RPMI7951 (cell line): ENCODE measurements at regions not wholly inside any gene's neighbourhood (a gene's known extent, or its start where the extent isn't known, plus 50 kb on each side); places are given as distances from the start of the nearest gene placed in this dataset.
"Not testable (repeated sequence)": the region's sequence is repeated elsewhere in the genome, so short reads cannot be mapped to it uniquely, and the experiment has no call there.

ENCODE experiments used
- DNase-seq: peaks from one replicate; pipeline ENCODE4 v3.0.0-alpha.2; 2012; ENCODE audit warnings: low read depth

DNA sequence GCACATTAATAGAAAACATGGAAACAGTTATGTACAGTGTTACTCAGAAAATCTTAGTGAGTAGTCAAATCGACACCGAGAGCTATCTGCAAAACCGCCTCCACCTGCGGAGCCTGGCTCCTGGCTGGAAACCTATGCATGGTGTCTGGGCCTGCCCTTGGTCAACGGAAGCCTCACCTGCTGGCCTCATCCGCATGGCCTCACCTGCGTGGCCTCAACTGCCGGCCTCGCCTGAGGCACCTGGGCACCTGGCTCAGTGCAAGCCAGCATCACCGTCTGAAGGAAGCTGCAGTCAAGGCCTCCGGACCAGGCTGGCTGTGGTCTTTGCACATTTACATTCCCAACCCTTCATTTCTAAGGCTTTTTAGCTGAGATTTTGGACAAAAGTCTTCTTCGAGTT is 352.1 kb downstream of the POM121L12 start:
- DNase-seq = no peak

GRCh38 chr7:53397911-53398310 is 362.5 kb downstream of the POM121L12 start:
- DNase-seq = no peak

DNA sequence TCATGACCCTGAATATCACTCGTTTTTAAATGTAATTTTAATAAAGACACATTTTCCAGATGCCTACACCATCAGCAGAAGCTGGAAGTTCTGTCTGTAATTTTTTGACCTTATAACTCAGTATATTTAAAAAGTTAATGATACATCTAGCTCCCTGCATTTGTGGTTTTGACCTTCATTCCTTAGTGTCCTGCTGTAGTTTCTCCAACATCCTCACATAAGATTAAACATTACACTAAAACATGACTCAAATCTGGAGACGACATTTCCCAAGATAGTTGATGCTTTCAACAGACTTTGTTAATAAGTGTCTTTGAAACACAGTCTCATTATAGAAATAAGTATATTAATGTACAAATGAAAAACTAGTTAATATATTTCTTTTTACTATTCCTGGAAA is 363.1 kb downstream of the POM121L12 start:
- no peak for DNase-seq

DNA sequence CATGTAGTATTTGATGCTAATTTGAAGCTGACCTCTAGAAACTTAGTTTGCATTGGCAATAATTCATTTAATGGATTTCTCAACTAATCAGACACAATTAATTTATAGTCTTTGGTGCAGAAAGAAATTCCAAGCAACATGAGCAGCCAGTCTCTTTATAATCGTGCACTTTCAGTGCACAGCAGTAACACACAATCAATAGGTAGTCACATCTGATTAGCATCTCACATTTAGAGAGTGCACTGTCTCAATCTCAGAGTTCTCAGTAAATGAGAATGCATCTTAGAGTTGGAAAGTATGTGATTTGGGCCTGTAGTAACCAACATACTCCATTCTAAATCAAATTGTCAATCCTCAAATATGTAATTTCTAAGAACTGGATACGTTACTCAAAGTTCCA is 377.6 kb downstream of the POM121L12 start:
- no peak for DNase-seq

GRCh38 chr7:53415816-53416215 is 380.4 kb downstream of the POM121L12 start:
- DNase-seq = no peak

DNA sequence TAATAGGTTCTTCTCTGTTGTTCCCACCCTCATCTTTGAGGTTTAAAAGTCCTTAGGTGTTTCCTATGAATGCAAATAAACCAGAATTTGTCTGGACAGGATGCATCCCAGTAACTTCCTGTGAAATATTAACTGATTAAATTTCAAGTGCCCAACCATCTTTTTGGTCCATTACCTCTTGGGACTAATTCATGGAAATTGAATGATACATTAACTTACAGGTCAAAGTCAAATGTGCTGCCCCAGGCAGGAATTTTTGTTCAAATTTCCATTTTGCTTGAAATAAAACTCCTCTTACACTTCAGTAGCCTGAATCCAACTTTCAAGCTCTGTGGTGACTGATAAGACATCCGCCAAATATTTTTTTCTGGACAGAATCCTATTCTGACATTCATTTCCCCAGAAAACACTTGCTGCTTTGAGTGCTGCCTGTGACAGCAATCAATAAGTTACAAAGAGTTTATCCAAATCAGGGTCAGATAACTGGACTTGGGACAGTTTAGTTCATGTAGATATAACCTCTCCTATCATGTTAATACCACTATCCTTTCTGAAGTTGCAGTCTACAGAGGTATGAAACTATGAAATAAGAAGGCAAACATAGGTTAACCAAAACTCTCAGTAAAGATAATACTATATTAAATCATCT is 383.5 kb downstream of the POM121L12 start:
- DNase-seq = no peak

DNA sequence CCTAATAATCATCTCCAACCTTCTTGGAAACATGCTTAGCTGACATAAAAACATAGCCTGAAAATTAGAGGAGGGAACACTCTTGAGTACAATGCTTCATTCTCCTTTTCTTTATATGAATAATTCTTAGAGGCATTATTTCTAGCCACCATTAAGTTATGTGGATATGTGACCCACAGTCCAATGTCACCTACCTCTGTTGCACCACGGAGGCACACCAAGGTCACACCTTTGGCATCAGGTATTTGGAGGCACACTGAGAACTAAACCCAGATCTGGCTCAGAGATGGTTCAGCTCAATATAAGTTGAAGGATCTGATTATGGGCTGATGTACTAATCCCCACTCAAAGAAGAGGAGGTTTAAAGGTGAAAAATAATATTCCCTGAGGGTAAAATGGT is 385.1 kb downstream of the POM121L12 start:
- DNase-seq = no peak

DNA sequence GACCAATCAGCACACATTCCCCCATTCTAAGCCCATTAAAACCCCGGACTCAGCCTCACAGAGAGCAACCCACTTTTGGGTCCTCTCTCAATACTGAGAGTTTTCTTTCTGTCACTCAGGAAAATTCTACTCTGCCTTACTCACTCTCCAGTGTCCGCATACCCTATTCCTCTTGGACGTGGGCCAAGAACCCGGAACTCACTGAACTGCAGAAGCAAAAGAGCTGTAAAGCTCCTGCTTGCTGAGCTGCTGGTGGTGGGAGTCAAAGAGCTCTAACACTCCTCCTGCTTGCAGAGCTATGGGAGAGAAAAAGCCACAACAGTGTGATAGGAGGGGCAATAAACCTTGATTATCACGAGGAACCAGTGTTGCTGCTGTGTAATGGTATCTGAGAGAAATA is 386.9 kb downstream of the POM121L12 start:
- no peak for DNase-seq

DNA sequence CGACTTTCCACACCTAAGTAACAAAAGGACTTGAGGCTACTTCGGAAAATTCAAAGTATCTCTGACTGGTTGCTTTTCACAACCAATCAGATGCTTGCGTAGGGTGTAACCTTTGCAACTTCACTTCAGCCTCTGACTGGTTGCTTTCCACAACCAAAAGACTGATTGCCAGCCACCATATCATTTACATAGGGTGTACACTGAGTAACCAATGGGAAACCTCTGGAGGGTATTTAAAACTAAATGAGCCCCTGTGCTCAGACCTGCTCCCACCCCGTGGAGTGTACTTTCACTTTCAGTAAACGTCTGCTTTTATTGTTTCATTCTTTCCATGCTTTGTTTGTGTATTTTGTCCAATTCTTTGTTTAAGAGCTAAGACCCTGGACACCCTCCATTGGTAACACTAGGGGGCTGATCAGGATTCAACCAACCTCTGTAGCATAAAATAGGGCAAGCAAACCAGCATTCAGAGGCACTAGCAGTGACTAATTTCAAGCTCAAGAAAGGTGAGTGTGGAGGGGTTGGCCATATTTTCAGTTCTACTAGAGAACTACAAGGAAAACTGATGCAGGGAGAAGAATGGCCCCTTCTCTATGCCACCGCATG is 390.8 kb downstream of the POM121L12 start:
- DNase-seq = peak; percentile 11

- DNase-seq = no peak
These were observed 392.6 kb downstream of the POM121L12 start for GRCh38 chr7:53428045-53428444.

- DNase-seq = no peak
These were observed 396.5 kb downstream of the POM121L12 start for GRCh38 chr7:53431901-53432300.

- DNase-seq = no peak
These were observed 401.9 kb downstream of the POM121L12 start for GRCh38 chr7:53437336-53437735.

DNA sequence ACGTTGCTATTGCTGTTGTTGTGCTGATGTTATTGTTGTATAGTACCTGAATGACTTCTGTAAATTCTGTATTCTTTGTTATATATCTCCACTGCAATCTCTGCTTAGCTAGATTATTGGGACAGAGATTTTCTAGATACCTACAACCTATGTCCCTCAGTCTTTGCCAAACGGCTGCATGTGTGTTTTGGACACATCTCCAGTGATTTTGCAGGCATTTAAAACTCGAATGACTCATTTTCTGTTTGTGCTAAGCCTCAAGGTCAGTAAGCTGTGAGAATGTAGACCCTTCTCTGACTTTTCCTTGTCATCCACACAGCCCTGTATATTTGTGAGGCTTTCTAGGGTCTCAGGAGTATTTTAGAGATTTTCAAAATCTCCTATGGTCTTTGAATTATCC is 410.7 kb downstream of the POM121L12 start:
- no peak for DNase-seq

- DNase-seq = no peak
These were observed 423.2 kb downstream of the POM121L12 start for GRCh38 chr7:53458636-53459035.

GRCh38 chr7:53466371-53466770 is 430.9 kb downstream of the POM121L12 start:
- no peak for DNase-seq

DNA sequence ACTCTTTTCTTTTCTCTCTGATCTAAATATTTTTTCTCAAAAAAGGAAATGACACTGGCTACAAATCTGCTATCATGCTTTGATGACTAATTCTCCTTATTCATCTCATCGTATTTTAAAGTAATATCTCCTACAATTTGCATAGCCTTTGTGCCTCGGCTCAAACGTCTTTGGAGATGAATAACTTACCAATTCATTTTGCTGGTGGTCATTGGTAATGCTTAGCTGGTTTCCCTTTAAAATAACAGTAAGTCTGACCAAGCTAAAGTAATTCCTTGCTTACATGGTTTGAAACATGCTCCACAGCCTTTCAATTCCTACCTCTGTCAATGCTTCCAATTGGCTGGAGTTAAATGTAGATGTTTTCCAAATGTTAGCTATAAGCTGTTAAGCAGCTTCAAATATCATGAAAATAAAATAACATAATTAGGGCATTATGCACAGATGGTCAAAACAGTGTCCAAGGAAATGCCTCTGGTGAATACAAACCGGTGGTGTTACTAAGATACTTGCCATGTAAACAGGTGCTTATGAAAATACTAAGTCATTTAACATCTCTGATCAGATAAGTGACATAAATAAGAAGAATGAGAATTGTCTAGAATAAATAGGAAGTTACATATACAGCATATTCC is 435.0 kb downstream of the POM121L12 start:
- no peak for DNase-seq

DNA sequence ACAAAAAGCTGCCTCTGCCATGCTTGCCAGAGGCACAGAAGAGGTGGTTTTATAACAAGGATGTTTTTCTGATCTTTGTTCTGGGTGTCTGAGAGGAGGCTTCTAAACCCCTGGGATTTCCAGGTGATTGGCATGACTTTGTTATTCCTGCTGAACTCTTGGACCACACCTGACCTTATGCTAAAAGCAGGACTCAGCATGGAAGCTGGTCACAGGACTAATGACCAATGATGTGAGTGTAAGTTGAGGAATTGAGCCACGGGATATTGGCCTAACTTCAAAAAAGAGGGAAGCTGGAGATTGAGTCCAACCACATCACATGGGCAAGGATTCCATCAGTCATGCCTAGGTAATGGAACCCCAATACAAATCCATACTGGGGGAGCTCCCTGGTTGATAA is 437.9 kb downstream of the POM121L12 start:
- DNase-seq = no peak

DNA sequence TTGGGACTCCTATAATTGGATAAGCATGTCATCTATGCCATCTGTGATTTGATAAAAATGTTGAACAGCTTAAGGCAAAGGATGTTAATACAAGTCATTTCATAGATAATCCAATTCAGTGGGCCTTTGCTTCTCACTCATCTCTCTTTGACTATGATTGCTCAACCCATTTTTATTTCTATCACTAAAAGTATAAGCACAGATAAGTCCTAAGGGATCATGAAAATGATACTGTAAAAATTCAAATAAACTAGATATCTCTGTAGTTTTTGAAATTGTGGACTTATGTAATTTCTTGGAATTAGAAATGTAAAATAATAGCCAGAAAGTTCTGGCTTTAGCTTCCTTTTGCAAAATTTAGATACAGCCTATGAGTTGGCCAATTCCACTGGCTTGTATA is 440.3 kb downstream of the POM121L12 start:
- DNase-seq = no peak

GRCh38 chr7:53476566-53476965 is 441.1 kb downstream of the POM121L12 start:
- no peak for DNase-seq

GRCh38 chr7:53485354-53485753 is 449.9 kb downstream of the POM121L12 start:
- no peak for DNase-seq

DNA sequence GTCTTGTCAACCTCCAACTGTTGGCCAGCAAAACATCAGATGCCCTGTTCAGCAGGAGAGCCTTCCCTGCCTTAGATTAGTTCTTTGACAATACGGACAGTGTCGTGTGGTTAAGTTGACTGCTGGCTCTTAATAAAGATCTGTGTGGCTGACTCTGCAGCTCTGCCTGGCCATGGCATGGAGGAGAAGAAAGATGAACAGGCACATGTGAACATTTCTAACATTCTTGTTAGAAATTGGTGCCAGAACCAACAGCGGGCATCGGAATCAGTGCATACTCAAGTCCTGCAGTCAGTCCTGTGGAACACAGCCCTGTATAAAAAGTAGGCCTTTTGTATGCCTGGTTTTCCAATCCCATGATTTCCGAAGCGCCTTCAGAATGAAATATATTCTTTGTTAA is 455.6 kb downstream of the POM121L12 start:
- DNase-seq = no peak

- not testable (repeated sequence) for DNase-seq
These were observed 459.7 kb downstream of the POM121L12 start for GRCh38 chr7:53495181-53495580.

DNA sequence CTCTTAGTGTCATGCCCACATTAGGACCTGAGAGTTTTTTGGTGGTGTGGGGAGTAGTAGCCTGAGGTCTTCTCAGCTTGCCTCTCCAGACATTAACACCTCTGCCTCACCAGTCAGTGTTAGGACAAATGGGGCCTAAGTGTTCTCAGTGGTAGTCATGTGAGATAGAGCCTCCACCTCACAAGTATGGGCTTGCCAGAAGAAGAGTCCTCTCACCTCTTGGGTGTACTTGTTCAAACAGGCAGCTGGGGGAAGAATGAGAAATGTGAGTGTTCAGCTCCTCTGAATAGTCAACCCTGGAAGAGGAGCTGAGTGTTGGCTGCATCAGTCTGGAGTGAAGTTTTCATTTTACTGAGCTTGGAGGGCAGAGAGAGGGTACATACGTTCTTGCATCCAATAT is 464.6 kb downstream of the POM121L12 start:
- DNase-seq = no peak

- no peak for DNase-seq
These were observed 469.5 kb downstream of the POM121L12 start for GRCh38 chr7:53504914-53505313.
